RWPE2 (cell line): ENCODE measurements at regions not wholly inside any gene's neighbourhood (a gene's known extent, or its start where the extent isn't known, plus 50 kb on each side); places are given as distances from the start of the nearest gene placed in this dataset.
"Not testable (repeated sequence)": the region's sequence is repeated elsewhere in the genome, so short reads cannot be mapped to it uniquely, and the experiment has no call there.

Experiments
- ATAC-seq: fragments of 200-7000 bp; cut with Tn5 transposase; 3 replicates; pipeline ENCODE4 v1.9.1; 2021; ENCODE audit warnings: low read depth
- DNase-seq: peaks from one replicate; pipeline ENCODE4 v3.0.0-alpha.2; 2020; ENCODE audit warnings: low spot score
- H3K27ac ChIP-seq: fragments of 450-650 bp; 2 replicates; pipeline ENCODE4 v1.5.1; 2017; ENCODE audit warnings: mild to moderate bottlenecking; ENCODE audit not compliant: poor library complexity, severe bottlenecking
- H3K27me3 ChIP-seq: fragments of 250-450 bp; sonication (Bioruptor Pico); 2 replicates; pipeline ENCODE4 v1.5.1; 2021; ENCODE audit warnings: mild to moderate bottlenecking, moderate library complexity; ENCODE audit not compliant: insufficient read depth, poor library complexity, severe bottlenecking
- H3K36me3 ChIP-seq: fragments of 250-450 bp; sonication (Bioruptor Pico); 2 replicates; pipeline ENCODE4 v1.5.1; 2020; ENCODE audit warnings: low read depth, mild to moderate bottlenecking, moderate library complexity
- H3K4me1 ChIP-seq: fragments of 250-450 bp; sonication (Bioruptor Pico); 2 replicates; pipeline ENCODE4 v1.5.1; 2021; ENCODE audit warnings: mild to moderate bottlenecking, moderate library complexity; ENCODE audit not compliant: insufficient read depth, poor library complexity, severe bottlenecking
- H3K4me3 ChIP-seq: fragments of 250-450 bp; sonication (Bioruptor Pico); 2 replicates; pipeline ENCODE4 v1.5.1; 2021; ENCODE audit warnings: mild to moderate bottlenecking, moderate library complexity; ENCODE audit not compliant: severe bottlenecking
- H3K9me3 ChIP-seq: fragments of 250-450 bp; sonication (Bioruptor Pico); 2 replicates; pipeline ENCODE4 v1.5.1; 2021; ENCODE audit warnings: mild to moderate bottlenecking, moderate library complexity; ENCODE audit not compliant: severe bottlenecking
- TF ChIP-seq, protein P1 (sequence below): fragments of 450-650 bp; IDR thresholded peaks from one replicate; pipeline ENCODE4 v1.5.1; 2017; ENCODE audit warnings: mild to moderate bottlenecking, moderate library complexity; ENCODE audit not compliant: poor library complexity, severe bottlenecking

DNA sequence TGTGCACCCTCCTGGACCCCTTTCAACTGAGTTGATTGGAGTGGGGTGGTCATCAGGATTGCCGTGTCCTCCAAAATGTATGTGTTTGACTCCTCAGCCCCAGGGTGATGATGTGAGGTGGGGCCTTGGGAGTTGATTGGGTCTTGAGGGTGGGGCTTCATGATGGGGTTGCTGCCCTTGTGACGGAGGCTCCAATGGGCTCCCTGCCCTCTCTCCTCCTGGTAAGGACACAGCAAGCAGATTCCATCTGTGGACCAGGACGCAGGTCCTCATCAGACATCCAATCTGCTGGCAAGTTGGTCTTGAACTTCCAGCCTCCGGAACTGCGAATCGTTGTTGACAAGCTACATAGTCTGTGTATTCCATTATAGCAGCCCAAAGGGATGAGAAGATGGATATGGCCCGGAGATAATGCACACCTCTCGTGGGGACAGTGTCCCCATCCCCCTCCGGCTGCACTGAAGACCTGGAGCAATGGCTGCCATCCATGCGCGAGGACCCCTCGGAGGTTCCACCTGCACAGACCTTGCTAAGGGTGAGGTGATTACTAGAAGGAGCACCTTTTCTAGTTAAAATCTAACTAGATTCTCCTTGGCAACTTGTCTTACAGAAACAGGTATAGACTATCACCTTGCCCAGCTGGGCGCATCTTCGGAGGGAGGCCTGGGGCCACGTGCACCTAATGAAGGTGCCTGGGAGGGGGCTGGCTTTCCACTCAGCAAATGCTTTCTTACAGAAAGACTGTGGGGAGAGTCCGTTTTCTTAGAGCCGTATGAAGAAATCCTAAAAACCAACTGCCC, 75.7 kb upstream of the IRX4 start:
- peaks cover 15% of the 10 kb centered on the region for H3K4me1 ChIP-seq
- TF ChIP-seq, protein P1, sequence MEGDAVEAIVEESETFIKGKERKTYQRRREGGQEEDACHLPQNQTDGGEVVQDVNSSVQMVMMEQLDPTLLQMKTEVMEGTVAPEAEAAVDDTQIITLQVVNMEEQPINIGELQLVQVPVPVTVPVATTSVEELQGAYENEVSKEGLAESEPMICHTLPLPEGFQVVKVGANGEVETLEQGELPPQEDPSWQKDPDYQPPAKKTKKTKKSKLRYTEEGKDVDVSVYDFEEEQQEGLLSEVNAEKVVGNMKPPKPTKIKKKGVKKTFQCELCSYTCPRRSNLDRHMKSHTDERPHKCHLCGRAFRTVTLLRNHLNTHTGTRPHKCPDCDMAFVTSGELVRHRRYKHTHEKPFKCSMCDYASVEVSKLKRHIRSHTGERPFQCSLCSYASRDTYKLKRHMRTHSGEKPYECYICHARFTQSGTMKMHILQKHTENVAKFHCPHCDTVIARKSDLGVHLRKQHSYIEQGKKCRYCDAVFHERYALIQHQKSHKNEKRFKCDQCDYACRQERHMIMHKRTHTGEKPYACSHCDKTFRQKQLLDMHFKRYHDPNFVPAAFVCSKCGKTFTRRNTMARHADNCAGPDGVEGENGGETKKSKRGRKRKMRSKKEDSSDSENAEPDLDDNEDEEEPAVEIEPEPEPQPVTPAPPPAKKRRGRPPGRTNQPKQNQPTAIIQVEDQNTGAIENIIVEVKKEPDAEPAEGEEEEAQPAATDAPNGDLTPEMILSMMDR, result no peak
- DNase-seq (no peak), ATAC-seq (no peak)
- no peaks in the 10 kb centered on the region for H3K36me3 ChIP-seq
- no peaks in the 10 kb centered on the region for H3K27me3 ChIP-seq
- no peak overlapping the region for H3K27ac ChIP-seq
- H3K4me3 ChIP-seq, result no peak overlapping the region
- H3K9me3 ChIP-seq, result no peaks in the 10 kb centered on the region

DNA sequence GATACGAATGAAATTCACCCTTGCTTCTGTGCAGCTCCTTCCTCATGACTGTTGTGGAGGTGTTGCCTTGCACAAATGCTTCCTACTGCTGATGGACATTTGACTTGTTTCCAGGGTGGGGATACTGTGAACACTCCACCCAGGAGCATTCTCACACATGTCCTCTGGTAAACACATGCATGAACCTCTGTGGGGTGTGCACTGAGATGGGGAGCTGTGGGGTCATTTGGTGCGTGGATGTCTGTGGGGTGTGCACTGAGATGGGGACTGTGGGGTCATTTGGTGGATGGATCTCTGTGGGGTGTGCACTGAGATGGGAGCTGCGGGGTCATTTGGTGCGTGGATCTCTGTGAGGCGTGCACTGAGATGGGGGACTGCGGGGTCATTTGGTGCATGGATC, 72.9 kb upstream of the IRX4 start:
- ATAC-seq, result no peak
- H3K27me3 ChIP-seq, result no peaks in the 10 kb centered on the region
- TF ChIP-seq, protein P1, result no peak
- no peaks in the 10 kb centered on the region for H3K4me1 ChIP-seq
- no peak overlapping the region for H3K4me3 ChIP-seq
- no peak overlapping the region for H3K27ac ChIP-seq
- H3K9me3 ChIP-seq, result no peaks in the 10 kb centered on the region
- no peaks in the 10 kb centered on the region for H3K36me3 ChIP-seq
- no peak for DNase-seq

GRCh38 chr5:1953710-1954109, 71.0 kb upstream of the IRX4 start:
- H3K9me3 ChIP-seq, H3K27me3 ChIP-seq, DNase-seq, H3K27ac ChIP-seq, H3K36me3 ChIP-seq, ATAC-seq, H3K4me1 ChIP-seq, H3K4me3 ChIP-seq: not testable (repeated sequence)

DNA sequence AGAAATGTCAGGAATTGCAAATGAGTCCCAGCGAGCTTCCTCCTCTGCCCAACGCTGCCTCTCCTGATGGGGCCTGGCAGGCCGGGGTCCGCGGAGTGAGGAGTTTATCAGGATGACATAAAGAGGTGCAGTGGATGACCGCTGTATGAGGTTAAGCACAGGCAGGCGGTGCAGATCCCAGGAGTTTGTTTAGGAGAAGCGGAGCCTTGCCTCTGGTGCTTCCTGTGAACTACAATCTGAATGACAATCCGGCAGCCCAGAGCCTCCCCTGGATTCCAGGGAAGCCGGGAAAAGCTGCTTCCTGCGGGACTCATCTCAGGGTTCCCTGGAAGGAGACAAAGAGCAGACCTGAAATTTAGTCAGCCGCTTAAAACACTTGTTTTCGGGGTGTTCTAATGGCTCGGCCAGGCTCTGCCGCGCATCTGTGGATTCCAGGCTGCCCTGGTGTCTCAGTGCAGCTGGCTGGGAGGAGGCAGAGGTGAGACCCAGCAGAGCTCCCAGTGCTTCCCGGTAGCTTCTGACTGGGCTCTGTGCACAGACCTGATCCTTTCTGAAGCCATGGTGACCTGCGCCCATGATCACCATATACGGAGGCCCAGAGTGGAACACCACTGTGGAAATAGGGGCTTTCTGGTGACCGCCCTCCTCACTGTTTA, 69.8 kb upstream of the IRX4 start:
- DNase-seq, result no peak
- TF ChIP-seq, protein P1, result no peak
- no peak for ATAC-seq
- Histone ChIP-seq H3K4me3 (no peak overlapping the region), H3K4me1 (peaks cover 6% of the 10 kb centered on the region), H3K27me3 (no peaks in the 10 kb centered on the region), H3K36me3 (no peaks in the 10 kb centered on the region), H3K9me3 (no peaks in the 10 kb centered on the region), H3K27ac (no peak overlapping the region)

GRCh38 chr5:1952021-1952420, 69.3 kb upstream of the IRX4 start:
- Histone ChIP-seq H3K36me3 (no peaks in the 10 kb centered on the region), H3K27ac (no peak overlapping the region), H3K27me3 (no peaks in the 10 kb centered on the region), H3K4me1 (peaks cover 6% of the 10 kb centered on the region), H3K9me3 (no peaks in the 10 kb centered on the region), H3K4me3 (no peak overlapping the region)
- ATAC-seq, result no peak
- no peak for DNase-seq
- TF ChIP-seq, protein P1, result no peak
